ENCODE measurements at regions not wholly inside any gene's neighbourhood (a gene's known extent, or its start where the extent isn't known, plus 50 kb on each side); places are given as distances from the start of the nearest gene placed in this dataset.

GRCh38 chr2:15865923-15866322 is 74.4 kb upstream of the MYCN start:
- DNase-seq, result no peak
- TF ChIP-seq CTCF (IDR thresholded peaks at IDR 0.05; ENCODE audit: low read depth, low read length), result no peak
- H3K36me3 ChIP-seq, result no peaks in the 10 kb centered on the region

GRCh38 chr2:15866563-15867193 is 73.7 kb upstream of the MYCN start:
- no peak for DNase-seq
- Histone ChIP-seq H3K9me3 (ENCODE audit: severe bottlenecking) (peaks cover 6% of the 10 kb centered on the region), H3K27me3 (ENCODE audit: insufficient read depth, low read depth, severe bottlenecking) (no peaks in the 10 kb centered on the region), H3K27ac (no peak overlapping the region), H3K36me3 (no peaks in the 10 kb centered on the region), H3K4me3 (ENCODE audit: low read depth, low read length) (no peak overlapping the region)
- TF ChIP-seq CTCF (IDR thresholded peaks at IDR 0.05; ENCODE audit: low read depth, low read length), result no peak

More at GRCh38 chr2:15865923-15866322, 74.4 kb upstream of the MYCN start:
- Histone ChIP-seq H3K9me3 (ENCODE audit: severe bottlenecking) (peaks cover 6% of the 10 kb centered on the region), H3K4me3 (ENCODE audit: low read depth, low read length) (no peak overlapping the region), H3K27me3 (ENCODE audit: insufficient read depth, low read depth, severe bottlenecking) (no peaks in the 10 kb centered on the region), H3K27ac (no peak overlapping the region)

- H3K4me3 ChIP-seq (ENCODE audit: low read depth, low read length), result no peak overlapping the region
- no peaks in the 10 kb centered on the region for H3K27me3 ChIP-seq (ENCODE audit: insufficient read depth, low read depth, severe bottlenecking)
- DNase-seq, result no peak
- no peak overlapping the region for H3K27ac ChIP-seq
- H3K9me3 ChIP-seq (ENCODE audit: severe bottlenecking), result peaks cover 6% of the 10 kb centered on the region
- no peaks in the 10 kb centered on the region for H3K36me3 ChIP-seq
- no peak for TF ChIP-seq CTCF (IDR thresholded peaks at IDR 0.05; ENCODE audit: low read depth, low read length)
Measured at GRCh38 chr2:15867194-15868171, 72.9 kb upstream of the MYCN start.

GRCh38 chr2:15868186-15868585 is 72.2 kb upstream of the MYCN start:
- H3K36me3 ChIP-seq, result no peaks in the 10 kb centered on the region
- TF ChIP-seq CTCF (IDR thresholded peaks at IDR 0.05; ENCODE audit: low read depth, low read length), result no peak
- H3K9me3 ChIP-seq (ENCODE audit: severe bottlenecking), result peaks cover 6% of the 10 kb centered on the region
- no peak overlapping the region for H3K27ac ChIP-seq
- no peak overlapping the region for H3K4me3 ChIP-seq (ENCODE audit: low read depth, low read length)
- H3K27me3 ChIP-seq (ENCODE audit: insufficient read depth, low read depth, severe bottlenecking), result no peaks in the 10 kb centered on the region
- DNase-seq, result no peak

- H3K9me3 ChIP-seq (ENCODE audit: severe bottlenecking), result peaks cover 6% of the 10 kb centered on the region
- no peak overlapping the region for H3K27ac ChIP-seq
- no peaks in the 10 kb centered on the region for H3K27me3 ChIP-seq (ENCODE audit: insufficient read depth, low read depth, severe bottlenecking)
- H3K4me3 ChIP-seq (ENCODE audit: low read depth, low read length), result no peak overlapping the region
- no peaks in the 10 kb centered on the region for H3K36me3 ChIP-seq
- no peak for TF ChIP-seq CTCF (IDR thresholded peaks at IDR 0.05; ENCODE audit: low read depth, low read length)
- DNase-seq, result no peak
Measured at GRCh38 chr2:15868704-15869103, 71.6 kb upstream of the MYCN start.
